ENCODE measurements at regions not wholly inside any gene's neighbourhood (a gene's known extent, or its start where the extent isn't known, plus 50 kb on each side); places are given as distances from the start of the nearest gene placed in this dataset.

DNA sequence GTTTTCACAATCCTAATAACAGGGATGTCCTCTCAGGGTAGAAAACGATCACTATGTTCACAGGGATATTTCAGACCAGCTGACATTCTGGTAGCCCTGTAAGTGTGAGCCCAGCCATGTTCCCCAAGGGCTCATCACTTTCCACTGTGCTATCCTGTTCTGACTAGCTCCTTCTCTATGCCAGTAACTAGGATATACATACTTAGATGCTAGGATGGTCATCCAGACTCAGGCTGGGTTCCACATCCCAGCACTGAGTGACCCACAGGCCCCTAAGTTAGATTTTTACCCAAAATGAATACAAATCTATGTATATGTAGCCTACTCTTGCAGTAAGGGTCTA, 83.0 kb downstream of the CD164 start:
- TF ChIP-seq EZH2 (IDR thresholded peaks at IDR 0.05) (no peak), POLR2AphosphoS5 (IDR thresholded peaks at IDR 0.05; ENCODE audit: borderline replicate concordance, low read depth, low read length) (no peak), FOXP2 (optimal IDR thresholded peaks at IDR 0.05; ENCODE audit: control extremely low read depth, extremely low read length, insufficient read depth) (no peak)

Data from SK-N-MC (cell line).